ENCODE measurements at regions not wholly inside any gene's neighbourhood (a gene's known extent, or its start where the extent isn't known, plus 50 kb on each side); places are given as distances from the start of the nearest gene placed in this dataset.
A peak's percentile ranks its signal among the peaks of the same experiment; 100 is the strongest.

DNA sequence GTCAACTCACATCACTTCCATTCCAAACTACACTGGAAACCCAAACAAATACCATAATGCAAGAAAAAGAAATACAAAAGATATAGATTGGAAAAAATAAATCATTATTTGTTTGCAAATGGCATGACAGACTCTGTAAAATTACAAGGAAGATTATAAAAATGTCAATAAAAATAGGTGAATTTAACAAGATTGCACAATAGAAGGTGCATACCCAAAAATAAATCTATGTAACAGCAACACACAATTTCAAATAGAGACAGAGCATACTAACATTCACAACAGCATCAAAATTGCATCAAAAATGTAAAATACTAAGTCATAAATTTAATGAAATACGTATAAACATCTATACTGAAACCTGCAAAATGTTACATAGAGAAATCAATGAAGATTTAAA lies 1140.0 kb upstream of the GJE1 start:
- H3K27ac ChIP-seq (ENCODE audit: low read depth, low read length) = no peak overlapping the region
- no peak overlapping the region for H3K4me2 ChIP-seq (ENCODE audit: low read length)
- H3K23ac ChIP-seq (ENCODE audit: low read length) = no peak overlapping the region
- no peak overlapping the region for H3K9ac ChIP-seq (ENCODE audit: low read length)
- no peak overlapping the region for H2BK5ac ChIP-seq (ENCODE audit: low read length)
- no peak overlapping the region for H2BK15ac ChIP-seq (replicated peaks; ENCODE audit: low read depth)
- no peaks in the 10 kb centered on the region for H3K4me1 ChIP-seq (ENCODE audit: control insufficient read depth, low read depth, low read length)
- H2BK120ac ChIP-seq (ENCODE audit: low read depth, low read length) = no peak overlapping the region
- H3K4ac ChIP-seq (ENCODE audit: low read depth, low read length) = no peak overlapping the region
- no peak overlapping the region for H4K5ac ChIP-seq (ENCODE audit: low read length)
- H3K79me2 ChIP-seq (ENCODE audit: control insufficient read depth, insufficient read depth, low read length) = no peaks in the 10 kb centered on the region
- H3K36me3 ChIP-seq (ENCODE audit: control insufficient read depth, insufficient read depth, low read length) = no peaks in the 10 kb centered on the region
- no peak overlapping the region for H2AK5ac ChIP-seq (ENCODE audit: low read length)
- H3K27me3 ChIP-seq (ENCODE audit: insufficient read depth, low read length, poor library complexity) = peaks cover 2% of the 10 kb centered on the region
- H4K8ac ChIP-seq (ENCODE audit: low read depth, low read length) = no peak overlapping the region
- no peak overlapping the region for H3K4me3 ChIP-seq (ENCODE audit: low read length)
- WGBS (ENCODE audit: extremely low coverage, insufficient coverage, low lambda C conversion rate) = no CpG with 5 or more reads among the region's 1 CpG
- no peaks in the 10 kb centered on the region for H3K79me1 ChIP-seq (ENCODE audit: low read length)
- no peak for DNase-seq
- H3K56ac ChIP-seq (ENCODE audit: low read length) = no peak overlapping the region
- H3K18ac ChIP-seq (ENCODE audit: low read length) = no peak overlapping the region

DNA sequence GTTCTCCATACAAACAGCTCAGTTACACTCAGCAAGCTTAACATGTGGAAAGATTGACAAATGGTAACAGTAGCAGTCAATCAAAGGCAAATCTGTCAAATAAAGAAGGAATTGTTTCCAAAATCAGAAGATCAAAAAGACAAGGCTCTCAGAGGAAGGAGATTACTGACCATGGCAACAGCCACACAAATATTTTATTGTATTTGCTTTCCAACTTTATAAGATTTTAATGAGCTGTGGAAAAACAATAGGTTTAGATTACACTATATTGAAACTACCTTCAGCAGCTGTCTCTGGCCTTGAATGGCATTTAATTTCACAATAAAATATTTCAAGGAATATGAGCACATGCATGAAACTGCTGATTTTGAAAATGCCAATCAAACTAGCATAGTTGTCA lies 1143.9 kb upstream of the GJE1 start:
- Histone ChIP-seq H3K36me3 (ENCODE audit: control insufficient read depth, insufficient read depth, low read length) (no peaks in the 10 kb centered on the region), H3K79me2 (ENCODE audit: control insufficient read depth, insufficient read depth, low read length) (no peaks in the 10 kb centered on the region)

DNA sequence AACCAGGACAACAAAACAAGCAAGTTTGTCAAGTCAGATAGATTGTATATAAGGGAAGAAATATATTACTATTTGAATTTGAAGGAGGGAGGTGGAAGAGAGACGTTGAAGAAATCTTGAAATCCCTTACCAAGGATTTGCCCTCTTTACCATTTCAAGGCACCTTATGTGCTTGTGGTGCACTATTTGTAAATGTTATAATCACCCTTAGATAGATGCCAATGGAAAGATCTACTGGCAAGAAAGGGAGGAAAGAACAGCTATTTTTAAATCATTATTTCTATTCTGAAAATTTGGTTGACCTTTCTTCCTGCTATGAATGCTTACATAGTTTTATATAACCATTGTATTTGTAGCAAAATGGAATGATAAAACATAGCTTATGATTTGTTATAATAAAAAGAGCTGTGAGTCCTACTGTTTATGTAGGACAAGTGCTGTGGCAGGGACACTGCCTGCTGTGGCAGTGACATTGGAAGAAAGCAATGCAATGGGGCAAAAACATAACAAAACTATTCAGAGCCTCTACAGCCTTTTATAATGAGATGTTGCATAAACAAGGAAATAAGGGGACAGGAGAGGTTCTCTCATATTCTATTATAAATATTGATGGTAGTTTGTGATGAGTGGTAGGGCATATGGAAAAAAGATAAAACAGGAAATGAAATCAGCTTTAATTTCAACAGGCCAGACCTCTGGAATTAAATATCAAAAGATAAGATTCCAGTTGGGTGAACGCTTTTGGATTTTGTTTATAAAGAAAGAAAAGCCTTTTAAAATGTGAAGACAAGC lies 1145.2 kb upstream of the GJE1 start:
- Histone ChIP-seq H3K4me2 (ENCODE audit: low read length) (no peak overlapping the region), H3K9ac (ENCODE audit: low read length) (no peak overlapping the region), H2BK5ac (ENCODE audit: low read length) (no peak overlapping the region), H3K4me3 (ENCODE audit: low read length) (no peak overlapping the region), H4K8ac (ENCODE audit: low read depth, low read length) (no peak overlapping the region), H3K23ac (ENCODE audit: low read length) (no peak overlapping the region), H3K79me2 (ENCODE audit: control insufficient read depth, insufficient read depth, low read length) (no peaks in the 10 kb centered on the region), H3K27ac (ENCODE audit: low read depth, low read length) (no peak overlapping the region), H3K4ac (ENCODE audit: low read depth, low read length) (no peak overlapping the region), H3K56ac (ENCODE audit: low read length) (no peak overlapping the region), H2BK120ac (ENCODE audit: low read depth, low read length) (no peak overlapping the region), H2BK15ac (replicated peaks; ENCODE audit: low read depth) (no peak overlapping the region), H3K18ac (ENCODE audit: low read length) (no peak overlapping the region), H2AK5ac (ENCODE audit: low read length) (no peak overlapping the region), H3K4me1 (ENCODE audit: control insufficient read depth, low read depth, low read length) (no peaks in the 10 kb centered on the region), H3K79me1 (ENCODE audit: low read length) (no peaks in the 10 kb centered on the region), H4K5ac (ENCODE audit: low read length) (no peak overlapping the region), H3K27me3 (ENCODE audit: insufficient read depth, low read length, poor library complexity) (no peaks in the 10 kb centered on the region), H3K36me3 (ENCODE audit: control insufficient read depth, insufficient read depth, low read length) (no peaks in the 10 kb centered on the region)
- WGBS (ENCODE audit: extremely low coverage, insufficient coverage, low lambda C conversion rate) = no CpG with 5 or more reads among the region's 2 CpGs
- no peak for DNase-seq

More for the DNA sequence above, 1143.9 kb upstream of the GJE1 start:
- no peak overlapping the region for H3K9ac ChIP-seq (ENCODE audit: low read length)
- H2BK120ac ChIP-seq (ENCODE audit: low read depth, low read length) = no peak overlapping the region
- no peak overlapping the region for H3K4ac ChIP-seq (ENCODE audit: low read depth, low read length)
- H3K56ac ChIP-seq (ENCODE audit: low read length) = no peak overlapping the region
- H3K23ac ChIP-seq (ENCODE audit: low read length) = no peak overlapping the region
- no peaks in the 10 kb centered on the region for H3K79me1 ChIP-seq (ENCODE audit: low read length)
- no peak overlapping the region for H3K27ac ChIP-seq (ENCODE audit: low read depth, low read length)
- DNase-seq = no peak
- H2BK5ac ChIP-seq (ENCODE audit: low read length) = no peak overlapping the region
- no peaks in the 10 kb centered on the region for H3K27me3 ChIP-seq (ENCODE audit: insufficient read depth, low read length, poor library complexity)
- H3K4me3 ChIP-seq (ENCODE audit: low read length) = no peak overlapping the region
- H3K4me1 ChIP-seq (ENCODE audit: control insufficient read depth, low read depth, low read length) = no peaks in the 10 kb centered on the region
- H3K18ac ChIP-seq (ENCODE audit: low read length) = no peak overlapping the region
- no peak overlapping the region for H3K4me2 ChIP-seq (ENCODE audit: low read length)
- no peak overlapping the region for H2AK5ac ChIP-seq (ENCODE audit: low read length)
- no peak overlapping the region for H2BK15ac ChIP-seq (replicated peaks; ENCODE audit: low read depth)
- H4K8ac ChIP-seq (ENCODE audit: low read depth, low read length) = no peak overlapping the region
- H4K5ac ChIP-seq (ENCODE audit: low read length) = no peak overlapping the region

DNA sequence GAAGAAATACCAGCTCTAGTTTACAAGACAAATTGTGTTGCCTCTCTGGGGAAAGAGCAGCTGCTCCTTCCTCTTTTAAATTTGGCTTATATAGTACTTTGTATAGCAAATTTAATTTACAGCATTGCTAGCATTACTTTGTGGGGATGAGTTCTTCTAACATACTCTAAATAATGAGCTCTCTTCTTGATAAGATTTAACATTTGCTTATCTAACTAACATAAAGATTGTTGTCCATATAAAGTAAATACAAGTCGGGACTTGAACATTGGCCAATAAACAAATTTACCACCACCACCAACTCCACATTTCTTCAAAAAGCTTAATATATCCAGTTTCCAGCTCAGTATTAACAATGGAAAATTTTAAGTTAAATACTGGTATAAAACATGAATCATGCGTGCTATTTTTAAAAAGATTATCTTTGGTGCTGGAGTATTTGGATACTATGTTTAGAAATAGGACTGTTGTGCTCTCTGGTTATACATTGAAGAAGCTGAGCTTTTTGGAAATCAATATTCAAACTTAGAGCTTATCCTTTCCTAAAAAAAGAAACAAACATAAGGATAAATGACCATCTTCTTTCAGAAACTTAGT lies 1146.9 kb upstream of the GJE1 start:
- H3K9ac ChIP-seq (ENCODE audit: low read length) = no peak overlapping the region
- no peaks in the 10 kb centered on the region for H3K79me2 ChIP-seq (ENCODE audit: control insufficient read depth, insufficient read depth, low read length)
- H3K27ac ChIP-seq (ENCODE audit: low read depth, low read length) = no peak overlapping the region

DNA sequence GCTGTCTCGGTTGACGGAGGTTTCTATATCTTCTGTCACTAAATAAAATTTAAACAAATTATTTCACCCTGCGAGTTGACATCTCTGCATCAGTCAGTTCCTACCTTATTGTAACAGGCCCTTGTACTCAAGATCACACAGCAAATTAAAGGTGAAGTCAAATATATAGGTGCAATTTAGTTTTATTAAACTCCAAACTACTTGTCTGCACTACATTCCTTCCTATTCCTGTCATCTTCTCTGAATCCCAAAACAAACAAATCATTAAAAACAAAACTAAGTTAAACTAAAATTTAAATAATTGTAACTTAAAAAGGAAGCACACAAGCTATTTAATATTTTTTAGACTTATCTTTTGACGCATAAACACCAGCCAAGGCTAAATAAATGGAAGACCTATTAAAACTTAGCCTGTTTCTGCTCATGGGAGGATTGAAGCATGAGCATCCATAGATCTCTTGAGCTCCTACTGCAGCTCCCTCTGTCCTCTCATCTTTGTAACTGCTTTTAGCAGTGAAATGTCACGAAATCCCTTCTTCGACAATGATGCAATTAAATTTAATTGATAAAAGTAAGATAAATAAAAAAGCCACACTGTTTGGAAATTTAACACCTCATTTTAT lies 1152.3 kb upstream of the GJE1 start:
- no peak overlapping the region for H3K4me3 ChIP-seq (ENCODE audit: low read length)
- H3K79me2 ChIP-seq (ENCODE audit: control insufficient read depth, insufficient read depth, low read length) = no peaks in the 10 kb centered on the region
- no peak overlapping the region for H2BK15ac ChIP-seq (replicated peaks; ENCODE audit: low read depth)
- DNase-seq = peak; percentile 15
- no peak overlapping the region for H2AK5ac ChIP-seq (ENCODE audit: low read length)
- H3K4me2 ChIP-seq (ENCODE audit: low read length) = no peak overlapping the region
- no peaks in the 10 kb centered on the region for H3K79me1 ChIP-seq (ENCODE audit: low read length)
- no peak overlapping the region for H3K9ac ChIP-seq (ENCODE audit: low read length)
- no peak overlapping the region for H4K5ac ChIP-seq (ENCODE audit: low read length)
- H3K23ac ChIP-seq (ENCODE audit: low read length) = no peak overlapping the region
- H3K27ac ChIP-seq (ENCODE audit: low read depth, low read length) = no peak overlapping the region
- no peak overlapping the region for H4K8ac ChIP-seq (ENCODE audit: low read depth, low read length)
- H3K27me3 ChIP-seq (ENCODE audit: insufficient read depth, low read length, poor library complexity) = no peaks in the 10 kb centered on the region
- no peak overlapping the region for H3K4ac ChIP-seq (ENCODE audit: low read depth, low read length)
- no peak overlapping the region for H2BK120ac ChIP-seq (ENCODE audit: low read depth, low read length)
- WGBS (ENCODE audit: extremely low coverage, insufficient coverage, low lambda C conversion rate) = no CpG with 5 or more reads among the region's 6 CpGs
- no peak overlapping the region for H2BK5ac ChIP-seq (ENCODE audit: low read length)
- no peak overlapping the region for H3K56ac ChIP-seq (ENCODE audit: low read length)
- H3K36me3 ChIP-seq (ENCODE audit: control insufficient read depth, insufficient read depth, low read length) = no peaks in the 10 kb centered on the region
- no peaks in the 10 kb centered on the region for H3K4me1 ChIP-seq (ENCODE audit: control insufficient read depth, low read depth, low read length)
- no peak overlapping the region for H3K18ac ChIP-seq (ENCODE audit: low read length)

More for the DNA sequence above, 1146.9 kb upstream of the GJE1 start:
- Histone ChIP-seq H4K8ac (ENCODE audit: low read depth, low read length) (no peak overlapping the region), H3K36me3 (ENCODE audit: control insufficient read depth, insufficient read depth, low read length) (no peaks in the 10 kb centered on the region), H3K56ac (ENCODE audit: low read length) (no peak overlapping the region), H4K5ac (ENCODE audit: low read length) (no peak overlapping the region), H2BK120ac (ENCODE audit: low read depth, low read length) (no peak overlapping the region), H3K23ac (ENCODE audit: low read length) (no peak overlapping the region), H3K79me1 (ENCODE audit: low read length) (no peaks in the 10 kb centered on the region), H3K4me1 (ENCODE audit: control insufficient read depth, low read depth, low read length) (no peaks in the 10 kb centered on the region), H3K27me3 (ENCODE audit: insufficient read depth, low read length, poor library complexity) (no peaks in the 10 kb centered on the region), H3K4me3 (ENCODE audit: low read length) (no peak overlapping the region), H3K4me2 (ENCODE audit: low read length) (no peak overlapping the region), H3K4ac (ENCODE audit: low read depth, low read length) (no peak overlapping the region), H3K18ac (ENCODE audit: low read length) (no peak overlapping the region), H2AK5ac (ENCODE audit: low read length) (no peak overlapping the region), H2BK5ac (ENCODE audit: low read length) (no peak overlapping the region), H2BK15ac (replicated peaks; ENCODE audit: low read depth) (no peak overlapping the region)
- no peak for DNase-seq
- WGBS (ENCODE audit: extremely low coverage, insufficient coverage, low lambda C conversion rate) = no CpG with 5 or more reads among the region's 2 CpGs

Measured in mesendoderm (in vitro differentiated cells).